ENCODE measurements at regions not wholly inside any gene's neighbourhood (a gene's known extent, or its start where the extent isn't known, plus 50 kb on each side); places are given as distances from the start of the nearest gene placed in this dataset.

- no peak overlapping the region for H3K4me3 ChIP-seq (ENCODE audit: low read length)
- H3K9me3 ChIP-seq (ENCODE audit: low read length) = no peaks in the 10 kb centered on the region
- H4K20me1 ChIP-seq (ENCODE audit: insufficient read depth) = no peaks in the 10 kb centered on the region
- H3K27me3 ChIP-seq (ENCODE audit: insufficient read depth, low read depth, low read length) = no peaks in the 10 kb centered on the region
- no peak overlapping the region for H2AFZ ChIP-seq (ENCODE audit: low read depth, low read length)
- no peaks in the 10 kb centered on the region for H3F3A ChIP-seq (ENCODE audit: insufficient read depth, low read length, poor library complexity, severe bottlenecking)
- H3K9ac ChIP-seq (ENCODE audit: low read length) = no peak overlapping the region
- TF ChIP-seq, protein P1, sequence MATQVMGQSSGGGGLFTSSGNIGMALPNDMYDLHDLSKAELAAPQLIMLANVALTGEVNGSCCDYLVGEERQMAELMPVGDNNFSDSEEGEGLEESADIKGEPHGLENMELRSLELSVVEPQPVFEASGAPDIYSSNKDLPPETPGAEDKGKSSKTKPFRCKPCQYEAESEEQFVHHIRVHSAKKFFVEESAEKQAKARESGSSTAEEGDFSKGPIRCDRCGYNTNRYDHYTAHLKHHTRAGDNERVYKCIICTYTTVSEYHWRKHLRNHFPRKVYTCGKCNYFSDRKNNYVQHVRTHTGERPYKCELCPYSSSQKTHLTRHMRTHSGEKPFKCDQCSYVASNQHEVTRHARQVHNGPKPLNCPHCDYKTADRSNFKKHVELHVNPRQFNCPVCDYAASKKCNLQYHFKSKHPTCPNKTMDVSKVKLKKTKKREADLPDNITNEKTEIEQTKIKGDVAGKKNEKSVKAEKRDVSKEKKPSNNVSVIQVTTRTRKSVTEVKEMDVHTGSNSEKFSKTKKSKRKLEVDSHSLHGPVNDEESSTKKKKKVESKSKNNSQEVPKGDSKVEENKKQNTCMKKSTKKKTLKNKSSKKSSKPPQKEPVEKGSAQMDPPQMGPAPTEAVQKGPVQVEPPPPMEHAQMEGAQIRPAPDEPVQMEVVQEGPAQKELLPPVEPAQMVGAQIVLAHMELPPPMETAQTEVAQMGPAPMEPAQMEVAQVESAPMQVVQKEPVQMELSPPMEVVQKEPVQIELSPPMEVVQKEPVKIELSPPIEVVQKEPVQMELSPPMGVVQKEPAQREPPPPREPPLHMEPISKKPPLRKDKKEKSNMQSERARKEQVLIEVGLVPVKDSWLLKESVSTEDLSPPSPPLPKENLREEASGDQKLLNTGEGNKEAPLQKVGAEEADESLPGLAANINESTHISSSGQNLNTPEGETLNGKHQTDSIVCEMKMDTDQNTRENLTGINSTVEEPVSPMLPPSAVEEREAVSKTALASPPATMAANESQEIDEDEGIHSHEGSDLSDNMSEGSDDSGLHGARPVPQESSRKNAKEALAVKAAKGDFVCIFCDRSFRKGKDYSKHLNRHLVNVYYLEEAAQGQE (IDR thresholded peaks at IDR 0.05; ENCODE audit: borderline replicate concordance) = no peak
- TF ChIP-seq EZH2 (IDR thresholded peaks at IDR 0.05; ENCODE audit: borderline replicate concordance, insufficient read depth, low read length, poor library complexity, severe bottlenecking) (no peak), SMC3 (conservative IDR thresholded peaks at IDR 0.05; ENCODE audit: poor library complexity) (no peak), RAD21 (conservative IDR thresholded peaks at IDR 0.05) (no peak), POLR2AphosphoS5 (IDR thresholded peaks at IDR 0.05) (no peak), TAF1 (IDR thresholded peaks at IDR 0.05; ENCODE audit: low read depth) (no peak), EP300 (conservative IDR thresholded peaks at IDR 0.05; ENCODE audit: poor library complexity, severe bottlenecking) (no peak), MXI1 (conservative IDR thresholded peaks at IDR 0.05; ENCODE audit: poor library complexity, severe bottlenecking) (no peak), CTCF (IDR thresholded peaks at IDR 0.05; ENCODE audit: poor library complexity, severe bottlenecking) (no peak)
- H3K79me2 ChIP-seq (replicated peaks; ENCODE audit: insufficient read depth, low read length) = no peaks in the 10 kb centered on the region
- no peaks in the 10 kb centered on the region for H3K36me3 ChIP-seq (ENCODE audit: insufficient read depth, low read length)
- no peak overlapping the region for H3K27ac ChIP-seq (ENCODE audit: low read length)
- no peak overlapping the region for H3K4me2 ChIP-seq (ENCODE audit: low read length)
- H3K9me2 ChIP-seq (ENCODE audit: insufficient read depth, low read length) = no peaks in the 10 kb centered on the region
These were observed 211.7 kb upstream of the STARD13 start for GRCh38 chr13:33497146-33497845.

DNA sequence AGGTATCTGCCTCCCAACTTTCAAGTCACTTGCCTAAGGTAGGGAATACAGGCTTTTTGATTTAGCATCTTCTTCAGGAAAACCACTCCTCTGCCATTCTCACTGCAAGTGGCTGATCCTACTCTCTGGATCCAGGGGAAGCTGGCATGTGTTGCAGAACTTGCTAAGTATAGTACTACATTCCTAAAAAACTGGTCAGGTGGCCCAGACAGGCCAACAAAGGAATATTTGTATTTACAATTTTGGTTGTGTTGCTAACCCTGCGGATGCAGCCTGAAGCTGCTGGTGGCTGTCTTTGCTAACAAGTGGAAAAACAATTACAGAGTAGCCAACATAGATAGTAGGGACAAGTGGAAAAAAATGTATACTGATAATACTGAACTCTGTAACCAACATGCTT is 222.5 kb upstream of the STARD13 start:
- no peak overlapping the region for H3K4me3 ChIP-seq (ENCODE audit: low read length)

More for the DNA sequence above, 222.5 kb upstream of the STARD13 start:
- no peak overlapping the region for H2AFZ ChIP-seq (ENCODE audit: low read depth, low read length)
- H3K9me2 ChIP-seq (ENCODE audit: insufficient read depth, low read length) = no peaks in the 10 kb centered on the region
- H3K9ac ChIP-seq (ENCODE audit: low read length) = no peak overlapping the region
- no peaks in the 10 kb centered on the region for H3F3A ChIP-seq (ENCODE audit: insufficient read depth, low read length, poor library complexity, severe bottlenecking)
- H3K36me3 ChIP-seq (ENCODE audit: insufficient read depth, low read length) = no peaks in the 10 kb centered on the region
- H3K4me2 ChIP-seq (ENCODE audit: low read length) = no peak overlapping the region
- no peaks in the 10 kb centered on the region for H3K79me2 ChIP-seq (replicated peaks; ENCODE audit: insufficient read depth, low read length)
- H3K27ac ChIP-seq (ENCODE audit: low read length) = no peak overlapping the region
- H3K27me3 ChIP-seq (ENCODE audit: insufficient read depth, low read depth, low read length) = no peaks in the 10 kb centered on the region
- no peaks in the 10 kb centered on the region for H3K9me3 ChIP-seq (ENCODE audit: low read length)
- no peak for TF ChIP-seq EZH2 (IDR thresholded peaks at IDR 0.05; ENCODE audit: borderline replicate concordance, insufficient read depth, low read length, poor library complexity, severe bottlenecking)
- TF ChIP-seq POLR2AphosphoS5 (IDR thresholded peaks at IDR 0.05) = no peak
- TF ChIP-seq CTCF (IDR thresholded peaks at IDR 0.05; ENCODE audit: poor library complexity, severe bottlenecking) = no peak
- TF ChIP-seq SMC3 (conservative IDR thresholded peaks at IDR 0.05; ENCODE audit: poor library complexity) = no peak
- TF ChIP-seq RAD21 (conservative IDR thresholded peaks at IDR 0.05) = no peak
- TF ChIP-seq, protein P1 (IDR thresholded peaks at IDR 0.05; ENCODE audit: borderline replicate concordance) = no peak
- no peak for TF ChIP-seq MXI1 (conservative IDR thresholded peaks at IDR 0.05; ENCODE audit: poor library complexity, severe bottlenecking)
- TF ChIP-seq EP300 (conservative IDR thresholded peaks at IDR 0.05; ENCODE audit: poor library complexity, severe bottlenecking) = no peak
- no peak for TF ChIP-seq TAF1 (IDR thresholded peaks at IDR 0.05; ENCODE audit: low read depth)
- H4K20me1 ChIP-seq (ENCODE audit: insufficient read depth) = no peaks in the 10 kb centered on the region
